HEK293 (cell line): ENCODE measurements at regions not wholly inside any gene's neighbourhood (a gene's known extent, or its start where the extent isn't known, plus 50 kb on each side); places are given as distances from the start of the nearest gene placed in this dataset.

Experiments used
- CTCF ChIA-PET: fragments of 350-600 bp; formaldehyde crosslinking; extraction: SDS; loops from one replicate; lab custom pipeline; 2021; ENCODE audit warnings: antibody characterized with exemption; lab: Yijun Ruan, JAX
- POLR2A ChIA-PET: fragments of 300-600 bp; formaldehyde crosslinking; extraction: SDS; loops from one replicate; lab custom pipeline; 2020; ENCODE audit warnings: antibody characterized with exemption, inconsistent platforms; lab: Yijun Ruan, JAX
- H3K27ac ChIP-seq: fragments of 200-500 bp; sonication (Bioruptor generic); 2 replicates; pipeline ENCODE4 v1.5.1; 2014; ENCODE audit warnings: low read depth, low read length, control low read depth, inconsistent platforms; ENCODE audit errors: extremely low read depth
- H3K36me3 ChIP-seq, 2 experiments: fragments of 200-500 bp in 1 of 2; sonication (Bioruptor generic) in 1 of 2; 1 replicate in 1 of 2; 2 replicates in 1 of 2; pipeline ENCODE4 v1.5.1; 2014 to 2017; ENCODE audit warnings: inconsistent platforms in 2 of 2, low read length in 2 of 2; ENCODE audit not compliant: control insufficient read depth in 2 of 2, insufficient read depth in 1 of 2
- H3K4me1 ChIP-seq: fragments of 200-500 bp; sonication (Bioruptor generic); 2 replicates; pipeline ENCODE4 v1.5.1; 2014; ENCODE audit warnings: mild to moderate bottlenecking, low read length, inconsistent platforms; ENCODE audit not compliant: control insufficient read depth, insufficient read depth
- H3K4me3 ChIP-seq: 2 replicates; pipeline ENCODE4 v1.5.1; 2011; ENCODE audit warnings: low read depth, mild to moderate bottlenecking, control low read depth, low read length, moderate library complexity
- H3K9me3 ChIP-seq: fragments of 200-500 bp; sonication (Bioruptor generic); 2 replicates; pipeline ENCODE4 v1.5.1; 2014; ENCODE audit warnings: low read depth, low read length, inconsistent platforms; ENCODE audit not compliant: control insufficient read depth, insufficient read depth
- GLIS2 ChIP-seq: fragments of 450-650 bp; formaldehyde crosslinking; IDR thresholded peaks from 2 replicates; pipeline ENCODE4 v1.5.1; 2016; ENCODE audit warnings: missing biosample characterization, missing genetic modification characterization
- PRDM4 ChIP-seq: fragments of 450-650 bp; formaldehyde crosslinking; IDR thresholded peaks from 2 replicates; pipeline ENCODE4 v1.5.1; 2017; ENCODE audit warnings: missing biosample characterization, missing genetic modification characterization
- SP2 ChIP-seq: fragments of 450-650 bp; formaldehyde crosslinking; IDR thresholded peaks from 2 replicates; pipeline ENCODE4 v1.5.1; 2016; ENCODE audit warnings: missing biosample characterization, missing genetic modification characterization
- SP7 ChIP-seq: fragments of 450-650 bp; formaldehyde crosslinking; IDR thresholded peaks from 2 replicates; pipeline ENCODE4 v1.5.1; 2016; ENCODE audit warnings: missing biosample characterization, missing genetic modification characterization
- WT1 ChIP-seq: fragments of 450-650 bp; formaldehyde crosslinking; IDR thresholded peaks from 2 replicates; pipeline ENCODE4 v1.5.1; 2016; ENCODE audit warnings: missing biosample characterization, missing genetic modification characterization
- ZBTB17 ChIP-seq: fragments of 450-650 bp; formaldehyde crosslinking; IDR thresholded peaks from 2 replicates; pipeline ENCODE4 v1.5.1; 2016; ENCODE audit warnings: missing biosample characterization, missing genetic modification characterization
- ZFP3 ChIP-seq: fragments of 450-650 bp; formaldehyde crosslinking; IDR thresholded peaks from 2 replicates; pipeline ENCODE4 v1.5.1; 2016; ENCODE audit warnings: low read depth, missing biosample characterization, missing genetic modification characterization
- ZNF140 ChIP-seq: fragments of 450-650 bp; formaldehyde crosslinking; IDR thresholded peaks from 2 replicates; pipeline ENCODE4 v1.5.1; 2016; ENCODE audit warnings: missing biosample characterization, missing genetic modification characterization
- ZNF146 ChIP-seq: fragments of 450-650 bp; formaldehyde crosslinking; IDR thresholded peaks from 2 replicates; pipeline ENCODE4 v1.5.1; 2016; ENCODE audit warnings: missing biosample characterization, missing genetic modification characterization
- ZNF175 ChIP-seq: fragments of 450-650 bp; formaldehyde crosslinking; IDR thresholded peaks from 2 replicates; pipeline ENCODE4 v1.5.1; 2016; ENCODE audit warnings: missing biosample characterization, missing genetic modification characterization
- ZNF184 ChIP-seq: fragments of 450-650 bp; IDR thresholded peaks from 2 replicates; pipeline ENCODE4 v1.5.1; 2018; ENCODE audit warnings: missing biosample characterization, mild to moderate bottlenecking, missing genetic modification characterization
- ZNF266 ChIP-seq: fragments of 450-650 bp; formaldehyde crosslinking; IDR thresholded peaks from 2 replicates; pipeline ENCODE4 v1.5.1; 2016; ENCODE audit warnings: missing biosample characterization, missing genetic modification characterization, low read depth
- ZNF280C ChIP-seq: fragments of 450-650 bp; formaldehyde crosslinking; IDR thresholded peaks from 2 replicates; pipeline ENCODE4 v1.5.1; 2016; ENCODE audit warnings: missing biosample characterization, missing genetic modification characterization
- ZNF324 ChIP-seq: fragments of 450-650 bp; formaldehyde crosslinking; IDR thresholded peaks from 2 replicates; pipeline ENCODE4 v1.5.1; 2016; ENCODE audit warnings: missing biosample characterization, missing genetic modification characterization
- ZNF366 ChIP-seq: fragments of 450-650 bp; formaldehyde crosslinking; conservative IDR thresholded peaks from 2 replicates; pipeline ENCODE4 v1.5.1; 2016; ENCODE audit warnings: missing biosample characterization, missing genetic modification characterization
- ZNF521 ChIP-seq: fragments of 450-650 bp; formaldehyde crosslinking; IDR thresholded peaks from 2 replicates; pipeline ENCODE4 v1.5.1; 2017; ENCODE audit warnings: missing biosample characterization, mild to moderate bottlenecking, missing genetic modification characterization
- ZNF549 ChIP-seq: fragments of 450-650 bp; IDR thresholded peaks from 2 replicates; pipeline ENCODE4 v1.5.1; 2018; ENCODE audit warnings: missing biosample characterization, missing genetic modification characterization, mild to moderate bottlenecking, inconsistent platforms, moderate library complexity
- ZNF639 ChIP-seq: fragments of 450-650 bp; formaldehyde crosslinking; IDR thresholded peaks from 2 replicates; pipeline ENCODE4 v1.5.1; 2016; ENCODE audit warnings: missing biosample characterization, missing genetic modification characterization
- ZNF664 ChIP-seq: fragments of 450-650 bp; formaldehyde crosslinking; IDR thresholded peaks from 2 replicates; pipeline ENCODE4 v1.5.1; 2016; ENCODE audit warnings: missing biosample characterization, missing genetic modification characterization
- ZNF670 ChIP-seq: fragments of 450-650 bp; formaldehyde crosslinking; IDR thresholded peaks from 2 replicates; pipeline ENCODE4 v1.5.1; 2016; ENCODE audit warnings: missing biosample characterization, missing genetic modification characterization, low read depth
- ZNF76 ChIP-seq: fragments of 450-650 bp; formaldehyde crosslinking; IDR thresholded peaks from 2 replicates; pipeline ENCODE4; 2016; ENCODE audit warnings: low read depth, missing biosample characterization, missing genetic modification characterization, borderline replicate concordance
- ZNF768 ChIP-seq: fragments of 450-650 bp; formaldehyde crosslinking; IDR thresholded peaks from 2 replicates; pipeline ENCODE4 v1.5.1; 2018; ENCODE audit warnings: missing biosample characterization, mild to moderate bottlenecking, missing genetic modification characterization
- ZSCAN16 ChIP-seq: fragments of 450-650 bp; formaldehyde crosslinking; IDR thresholded peaks from 2 replicates; pipeline ENCODE4 v1.5.1; 2016; ENCODE audit warnings: missing biosample characterization, missing genetic modification characterization
- ZXDB ChIP-seq: fragments of 450-650 bp; formaldehyde crosslinking; IDR thresholded peaks from 2 replicates; pipeline ENCODE4 v1.5.1; 2016; ENCODE audit warnings: missing biosample characterization, missing genetic modification characterization

- TF ChIP-seq ZNF280C (tag by site-specific recombination), result no peak
- TF ChIP-seq ZBTB17, result no peak
- no peak for TF ChIP-seq ZNF366 (tag by site-specific recombination)
- no peak for TF ChIP-seq ZNF324 (tag by site-specific recombination)
These were observed 200.2 kb upstream of the SLC38A2 start (continued) for GRCh38 chr12:46572644-46573346.

- H3K36me3 ChIP-seq, result no peaks in the 10 kb centered on the region
- CTCF ChIA-PET, result no interaction called here
- no peaks in the 10 kb centered on the region; the same call in 1 of the 2 replicates for H3K4me1 ChIP-seq
- no peak overlapping the region for H3K4me3 ChIP-seq
- POLR2A ChIA-PET, result no interaction called here
- no peaks in the 10 kb centered on the region for H3K9me3 ChIP-seq
- TF ChIP-seq ZNF146 (tag by site-specific recombination) (no peak), WT1 (tag by site-specific recombination) (no peak), GLIS2 (tag by site-specific recombination) (no peak), ZNF664 (no peak), ZSCAN16 (no peak), ZNF639 (tag by site-specific recombination) (no peak), PRDM4 (no peak), ZNF670 (tag by site-specific recombination) (no peak), ZNF140 (no peak), ZNF768 (tag by site-specific recombination) (no peak), ZNF521 (no peak), SP7 (tag by site-specific recombination) (no peak), ZFP3 (tag by site-specific recombination) (no peak), ZNF266 (no peak), ZNF76 (tag by site-specific recombination) (no peak), ZNF549 (no peak), SP2 (tag by site-specific recombination) (no peak), ZXDB (no peak), ZNF175 (tag by site-specific recombination) (no peak), ZNF184 (no peak)
- no peak overlapping the region for H3K27ac ChIP-seq
These were observed 199.0 kb upstream of the SLC38A2 start for GRCh38 chr12:46571608-46572007.
